ENCODE measurements at regions not wholly inside any gene's neighbourhood (a gene's known extent, or its start where the extent isn't known, plus 50 kb on each side); places are given as distances from the start of the nearest gene placed in this dataset.
"Not testable (repeated sequence)": the region's sequence is repeated elsewhere in the genome, so short reads cannot be mapped to it uniquely, and the experiment has no call there.

DNA sequence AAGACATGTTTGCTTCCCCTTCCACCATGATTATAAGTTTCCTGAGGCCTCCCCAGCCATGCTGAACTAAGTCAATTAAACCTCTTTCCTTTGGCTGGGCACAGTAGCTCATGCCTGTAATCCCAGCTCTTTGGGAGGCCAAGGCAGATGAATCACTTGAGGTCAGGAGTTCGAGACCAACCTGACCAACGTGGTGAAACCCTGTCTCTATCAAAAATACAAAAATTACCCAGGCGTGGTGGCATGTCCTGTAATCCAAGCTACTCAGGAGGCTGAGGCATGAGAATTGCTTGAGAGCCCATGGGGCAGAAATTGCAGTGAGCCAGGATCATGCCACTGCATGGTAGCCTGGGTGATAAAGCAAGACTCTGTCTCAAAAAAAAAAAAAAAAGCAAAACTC is 130.2 kb upstream of the CDKN3 start:
- not testable (repeated sequence) for DNase-seq

DNA sequence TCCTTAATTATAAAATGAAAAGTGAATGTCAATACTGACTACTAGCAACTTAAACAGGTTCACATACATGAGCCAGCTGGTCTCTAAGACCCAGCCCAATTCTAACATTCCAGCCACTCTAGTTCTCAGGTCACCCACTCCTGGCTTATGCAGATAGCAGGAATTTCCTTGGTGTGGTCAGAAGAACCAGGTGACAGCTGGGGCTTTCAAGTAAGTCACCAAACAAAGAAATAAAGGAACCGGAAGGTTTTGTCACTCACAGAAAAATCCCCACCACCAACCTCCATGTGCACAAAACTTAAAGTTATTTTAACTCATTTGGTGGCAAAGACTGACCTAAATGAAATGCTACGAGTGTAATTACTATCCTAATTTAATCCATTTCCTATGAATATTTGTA is 129.6 kb upstream of the CDKN3 start:
- DNase-seq, result no peak

DNA sequence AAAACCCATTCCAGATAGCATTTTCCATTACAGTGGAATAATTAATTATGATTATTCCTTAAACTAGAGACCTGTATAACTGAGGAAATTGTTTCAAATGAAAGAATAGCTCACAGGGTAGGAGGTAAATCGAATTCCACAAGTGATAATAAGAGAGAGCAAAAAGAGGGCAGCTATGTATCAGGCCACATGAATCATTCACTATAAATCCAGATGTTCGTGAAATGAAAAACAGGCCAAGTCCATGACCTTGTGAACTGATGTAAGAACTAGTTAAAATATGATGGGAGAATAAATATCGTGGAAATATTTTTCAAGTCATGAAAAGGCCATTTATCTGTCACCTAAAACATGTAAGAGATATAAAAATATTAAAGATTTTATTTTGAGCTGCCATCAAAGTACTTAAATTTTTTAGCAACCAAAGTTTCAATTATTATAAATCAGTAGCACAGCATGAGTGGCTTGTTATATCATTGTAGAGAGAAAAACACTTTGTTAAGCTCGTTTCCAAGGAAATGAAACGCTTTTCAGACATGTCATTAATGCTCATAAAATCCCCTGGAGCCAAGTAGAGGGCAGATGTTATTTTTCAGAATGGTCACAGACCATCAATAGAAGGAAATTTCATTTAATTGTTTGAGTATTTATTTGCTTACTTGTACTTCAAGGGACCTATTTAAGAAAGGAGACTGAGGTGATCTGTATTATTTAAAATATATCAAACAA is 120.6 kb upstream of the CDKN3 start:
- no peak for DNase-seq

DNA sequence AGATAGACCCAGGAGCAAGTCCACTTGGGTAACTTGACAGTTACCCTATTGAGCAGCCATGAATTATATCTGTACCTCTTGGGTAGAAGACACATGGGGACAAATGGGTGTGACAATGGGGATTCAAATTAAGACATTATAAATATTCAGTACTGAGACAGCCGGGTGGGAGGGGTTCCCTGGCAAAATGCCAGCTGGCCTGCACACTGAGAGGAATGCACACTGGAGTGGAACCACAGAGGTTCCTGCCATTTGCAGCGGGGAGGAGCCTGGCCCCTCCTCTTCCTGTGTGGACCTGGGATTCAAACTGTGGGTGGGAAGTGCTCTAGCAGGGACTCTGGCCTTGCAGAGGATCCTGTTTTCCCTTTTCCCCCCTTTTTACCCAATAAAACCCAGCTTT is 118.7 kb upstream of the CDKN3 start:
- no peak for DNase-seq

DNA sequence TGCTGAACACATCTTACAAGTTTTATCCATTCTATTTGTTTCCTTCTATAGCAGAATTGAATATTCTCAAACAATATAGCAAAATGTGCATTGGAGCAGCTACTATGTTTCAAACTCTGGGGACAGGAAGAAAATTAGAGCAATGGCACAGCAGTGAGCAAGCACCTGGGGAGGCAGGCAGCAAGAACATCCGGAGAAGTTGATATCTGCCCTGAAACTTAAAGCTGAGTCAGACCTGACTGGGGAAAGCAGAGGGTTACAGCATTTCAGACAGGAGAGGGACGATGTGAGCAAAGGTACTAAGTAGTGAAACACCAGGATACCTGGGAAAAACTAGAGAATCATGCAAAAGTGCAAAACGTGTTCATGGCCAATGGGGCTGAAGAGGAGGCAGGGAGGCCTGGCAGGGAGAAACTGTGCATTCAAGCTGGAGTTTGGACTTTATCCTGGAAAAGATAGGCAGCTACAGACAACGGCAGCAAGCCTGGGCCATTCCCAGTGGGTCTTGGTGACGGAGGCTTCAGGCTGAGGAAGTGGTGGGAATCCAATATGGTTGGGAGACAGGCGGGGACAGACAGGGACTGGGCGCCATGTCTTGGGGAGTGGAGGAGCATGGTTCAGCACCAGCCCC is 118.0 kb upstream of the CDKN3 start:
- DNase-seq, result no peak

DNA sequence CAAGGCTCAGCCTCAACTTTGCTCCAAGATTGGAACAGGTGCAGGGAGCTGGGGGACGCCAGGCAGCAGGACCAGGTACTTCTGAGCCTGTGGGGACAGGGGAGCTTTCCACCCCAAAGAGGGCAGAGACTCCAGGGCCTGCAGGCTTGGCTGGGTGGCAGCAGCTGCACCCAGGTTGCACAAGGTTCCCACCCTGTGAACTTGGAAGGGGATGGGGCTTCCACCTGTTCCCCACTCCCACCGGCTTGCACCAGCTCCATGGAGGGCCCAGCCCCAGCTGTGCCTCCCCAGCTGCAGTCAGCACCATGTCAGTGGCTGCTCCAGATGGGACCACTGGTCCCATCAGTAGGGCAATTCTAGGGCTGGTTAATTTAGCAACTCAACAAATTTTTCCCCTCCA is 114.0 kb upstream of the CDKN3 start:
- DNase-seq, result no peak

DNA sequence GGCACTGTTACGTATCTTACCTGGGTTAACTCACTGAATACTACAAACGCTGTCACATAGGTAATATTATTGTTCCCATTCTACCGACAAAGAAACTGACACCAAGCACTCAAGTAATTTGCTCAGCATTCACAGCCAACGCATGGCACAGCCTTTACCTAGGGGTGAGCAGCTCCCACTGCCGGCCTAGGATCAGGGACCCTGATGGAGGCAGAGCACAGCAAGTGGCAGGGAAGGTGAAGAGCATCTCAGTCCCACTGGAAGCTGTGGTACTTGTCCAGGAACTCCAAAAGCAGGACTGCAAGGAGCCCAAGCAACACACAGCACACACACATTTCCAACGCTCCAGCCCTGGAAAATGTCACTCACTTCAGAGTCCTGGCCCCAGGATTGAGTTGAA is 111.8 kb upstream of the CDKN3 start:
- DNase-seq, result no peak

DNA sequence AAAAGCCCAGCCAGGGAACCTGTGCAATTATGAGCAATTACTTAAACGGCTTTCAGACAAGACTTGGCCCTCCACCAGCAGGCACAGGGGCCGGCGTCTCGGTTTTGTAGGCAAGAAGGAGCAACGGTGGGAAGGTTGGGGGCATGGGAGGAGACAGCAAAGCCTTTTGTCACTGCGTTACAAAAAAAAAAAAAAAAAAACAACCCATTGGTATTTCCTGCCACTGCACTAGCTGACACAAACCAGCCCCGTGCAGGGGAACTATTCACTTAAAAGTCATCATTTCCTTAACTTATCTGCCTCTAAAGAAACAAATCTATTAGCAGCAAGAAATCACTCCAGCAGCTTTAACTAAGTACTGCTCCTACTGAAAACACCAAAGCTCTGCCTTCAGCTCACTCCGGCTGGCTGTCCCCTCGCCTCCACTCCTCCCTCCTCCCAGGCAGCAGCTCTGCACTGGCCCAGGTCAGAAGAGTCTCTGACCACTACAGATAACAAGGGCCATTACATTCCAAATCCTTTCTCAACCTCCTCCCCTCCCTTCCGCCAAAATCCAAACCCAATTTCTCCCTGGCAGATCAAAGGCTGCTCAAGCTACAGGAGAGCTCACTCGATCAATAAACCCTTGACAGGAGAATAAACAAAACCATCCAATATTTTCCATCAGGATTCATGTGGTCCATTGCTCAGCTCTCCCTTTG is 105.2 kb upstream of the CDKN3 start:
- DNase-seq, result no peak

DNA sequence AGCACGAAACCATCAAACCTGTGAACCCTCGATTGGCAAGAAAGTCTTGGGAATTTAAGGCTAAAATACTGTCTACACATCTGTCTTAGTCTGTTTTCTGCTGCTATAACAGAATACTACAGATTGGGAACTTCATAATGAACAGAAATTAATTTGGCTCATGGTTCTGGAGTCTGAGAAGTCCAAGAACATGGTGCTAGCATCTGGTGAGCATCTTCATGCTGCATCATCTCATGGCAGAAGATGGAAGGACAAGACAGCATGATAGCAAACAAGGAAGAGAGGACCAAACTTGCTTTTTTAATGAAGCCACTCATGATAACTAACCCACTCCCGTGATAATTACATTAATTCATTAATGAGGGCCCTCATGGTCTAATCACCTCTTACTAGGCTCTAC is 102.0 kb upstream of the CDKN3 start:
- no peak for DNase-seq

DNA sequence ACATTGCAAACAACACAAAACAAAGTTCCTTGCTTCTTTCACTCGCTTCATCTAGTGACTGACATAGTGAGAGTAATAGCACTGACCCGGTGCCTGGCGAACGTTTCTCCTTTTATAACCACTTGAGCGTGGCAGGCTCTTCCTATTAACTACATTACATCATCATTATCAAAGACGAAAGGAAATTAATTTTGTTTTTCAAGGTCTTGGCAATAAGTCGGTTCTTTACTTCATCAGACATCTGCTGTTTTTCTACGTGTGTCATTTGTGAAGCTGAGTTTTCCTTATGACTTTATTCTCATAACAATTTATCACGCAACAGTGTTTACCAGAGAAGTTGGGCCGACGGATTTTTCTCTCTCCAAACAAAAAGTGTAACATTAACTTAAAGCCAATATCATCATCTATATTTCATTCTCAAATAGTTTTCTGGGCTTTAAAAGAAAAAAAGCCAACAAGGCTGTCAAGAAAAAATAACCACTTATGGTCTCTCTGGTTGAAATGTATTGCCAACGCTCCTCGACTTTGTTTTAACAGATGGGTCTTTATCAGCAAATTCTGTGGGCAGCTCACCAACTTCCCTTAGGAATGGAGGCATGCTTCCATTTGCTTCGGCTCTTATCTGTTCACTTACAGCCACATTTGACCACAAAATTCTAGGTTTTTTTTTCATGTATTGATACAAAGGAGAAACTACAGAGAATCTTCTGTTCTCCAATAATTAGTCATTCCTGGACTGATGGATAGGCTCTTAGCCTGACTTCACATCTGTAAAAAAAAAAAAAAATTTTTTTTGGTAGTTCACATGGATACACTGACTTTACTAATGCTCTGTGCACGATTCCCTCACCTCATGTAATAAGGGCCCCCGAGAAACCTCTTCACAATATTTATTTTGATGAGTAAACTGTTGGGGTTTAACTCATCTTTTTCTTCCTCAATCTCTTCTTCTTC is 97.1 kb upstream of the CDKN3 start:
- DNase-seq, result no peak

DNA sequence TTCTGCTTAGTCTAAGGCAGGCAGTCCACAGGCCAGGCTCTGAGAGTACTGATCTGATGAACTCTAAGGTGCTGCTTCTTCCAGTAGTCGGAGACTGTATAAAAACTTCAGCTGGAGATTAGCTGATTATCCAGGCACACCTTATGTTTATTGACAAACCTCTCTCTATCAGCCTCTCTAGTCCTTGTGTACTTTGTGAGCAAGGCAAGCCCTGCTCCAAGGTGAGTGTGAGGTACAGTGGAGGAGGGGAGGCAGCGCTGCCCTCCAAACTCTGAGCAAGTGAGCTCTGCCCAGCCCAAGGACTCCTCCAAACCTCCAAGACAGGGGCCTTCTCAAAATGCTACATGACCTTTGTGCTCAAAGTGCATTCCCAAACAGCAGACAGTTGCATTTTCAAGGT is 95.9 kb upstream of the CDKN3 start:
- no peak for DNase-seq

DNA sequence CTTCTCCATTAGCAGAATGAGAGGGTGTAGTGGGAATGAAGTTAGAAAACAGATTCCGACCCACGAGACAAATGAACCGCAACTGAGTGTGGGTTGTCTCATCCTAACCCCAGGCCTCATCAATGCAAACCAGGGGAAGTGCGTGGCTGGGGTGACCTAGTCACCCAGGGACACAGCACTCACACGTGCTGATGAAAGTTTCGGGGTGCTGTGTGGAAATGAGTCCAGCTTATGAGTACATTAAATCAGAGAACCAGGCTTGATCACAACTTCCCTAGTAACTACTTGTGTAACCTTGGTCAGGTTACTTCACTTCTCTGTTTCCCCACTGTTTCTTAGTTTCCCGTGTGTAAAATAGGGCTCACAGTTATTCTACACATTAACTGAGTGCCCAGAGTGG is 95.4 kb upstream of the CDKN3 start:
- no peak for DNase-seq

DNA sequence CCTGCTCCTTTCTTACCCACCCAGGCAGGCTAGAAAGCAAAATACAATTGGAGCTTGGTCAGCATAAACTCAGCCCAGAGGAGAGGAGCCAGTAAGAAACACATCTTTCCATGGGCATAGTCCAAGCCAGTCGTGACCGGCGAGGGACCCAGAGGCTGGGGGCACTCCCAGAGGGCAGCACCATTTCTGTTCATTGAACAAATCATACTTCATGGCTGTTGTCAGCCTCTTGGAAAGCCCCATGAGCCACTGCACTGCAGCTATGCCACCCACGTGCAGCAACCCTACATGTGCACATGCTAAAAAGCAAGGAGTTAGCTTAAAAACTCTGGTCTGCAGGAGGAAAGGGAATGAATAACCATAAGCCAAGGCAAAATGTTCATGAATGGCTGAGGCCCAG is 90.0 kb upstream of the CDKN3 start:
- DNase-seq, result no peak

DNA sequence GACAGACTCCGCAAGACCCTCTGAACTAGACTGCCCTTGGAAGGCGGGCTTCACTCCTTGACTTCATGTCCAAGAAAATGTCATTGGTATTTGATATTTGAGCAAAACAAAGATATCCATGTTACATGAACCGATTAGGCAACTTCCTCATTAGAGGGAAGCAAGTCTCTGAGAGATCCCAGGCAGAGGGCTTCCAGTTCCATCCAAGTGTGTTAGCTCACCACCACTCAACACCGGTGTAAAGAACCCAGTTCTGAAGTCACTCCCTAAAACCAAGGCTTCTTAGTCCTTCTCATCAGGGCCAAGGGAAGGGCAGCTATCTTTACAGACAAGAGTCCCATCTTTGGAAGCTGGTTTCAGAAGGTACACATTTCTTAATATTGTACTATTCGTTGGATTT is 87.2 kb upstream of the CDKN3 start:
- no peak for DNase-seq

DNA sequence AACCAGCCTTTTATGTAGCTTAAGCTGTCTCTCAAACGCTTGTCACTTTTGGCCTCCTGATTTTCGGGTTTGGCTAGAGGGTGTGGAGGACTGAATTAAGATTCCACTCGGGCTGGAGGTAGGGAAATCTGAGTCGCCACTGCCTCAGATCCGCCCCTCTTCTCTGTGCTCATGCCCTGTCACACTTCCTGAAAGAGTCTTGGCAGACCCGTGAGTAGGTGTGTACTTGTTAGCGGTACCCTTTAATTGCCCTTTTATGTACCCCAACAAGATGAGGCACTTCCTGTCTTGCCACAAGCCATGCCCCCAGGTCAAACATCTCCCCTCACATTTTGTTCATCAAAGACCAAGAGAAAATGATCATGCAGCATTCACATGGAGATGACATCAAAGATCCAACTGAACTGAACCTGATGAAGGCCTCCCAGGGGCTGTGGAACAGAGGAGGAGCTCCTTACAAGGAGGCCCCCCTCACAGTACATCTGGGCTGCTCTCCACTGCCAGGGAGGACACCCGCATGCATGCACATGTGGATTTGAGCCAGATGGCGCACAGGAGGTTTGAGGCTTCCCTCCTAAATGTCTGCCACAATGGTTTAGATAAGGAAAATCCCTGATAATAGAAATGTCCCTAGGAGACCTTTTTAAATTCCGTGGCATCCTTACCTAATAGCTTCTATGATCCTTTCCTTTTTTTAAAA is 86.5 kb upstream of the CDKN3 start:
- no peak for DNase-seq

DNA sequence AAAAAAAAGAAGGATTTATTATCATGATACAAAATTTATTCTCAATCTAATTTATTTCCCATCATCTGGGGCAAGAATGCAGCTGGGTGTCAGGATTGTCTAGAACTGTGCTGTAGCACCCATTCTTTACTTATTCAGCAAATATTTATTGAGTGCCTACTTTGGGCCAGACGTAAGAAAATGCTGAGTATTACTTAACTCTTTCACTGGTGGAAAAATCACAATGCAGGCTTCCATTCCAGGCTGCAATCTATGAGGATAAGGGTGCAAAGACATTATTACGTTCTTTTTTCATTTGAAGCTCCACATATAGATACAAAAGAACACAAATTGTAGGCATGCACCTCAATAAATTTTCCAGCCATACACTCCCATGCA is 86.0 kb upstream of the CDKN3 start:
- DNase-seq, result no peak

DNA sequence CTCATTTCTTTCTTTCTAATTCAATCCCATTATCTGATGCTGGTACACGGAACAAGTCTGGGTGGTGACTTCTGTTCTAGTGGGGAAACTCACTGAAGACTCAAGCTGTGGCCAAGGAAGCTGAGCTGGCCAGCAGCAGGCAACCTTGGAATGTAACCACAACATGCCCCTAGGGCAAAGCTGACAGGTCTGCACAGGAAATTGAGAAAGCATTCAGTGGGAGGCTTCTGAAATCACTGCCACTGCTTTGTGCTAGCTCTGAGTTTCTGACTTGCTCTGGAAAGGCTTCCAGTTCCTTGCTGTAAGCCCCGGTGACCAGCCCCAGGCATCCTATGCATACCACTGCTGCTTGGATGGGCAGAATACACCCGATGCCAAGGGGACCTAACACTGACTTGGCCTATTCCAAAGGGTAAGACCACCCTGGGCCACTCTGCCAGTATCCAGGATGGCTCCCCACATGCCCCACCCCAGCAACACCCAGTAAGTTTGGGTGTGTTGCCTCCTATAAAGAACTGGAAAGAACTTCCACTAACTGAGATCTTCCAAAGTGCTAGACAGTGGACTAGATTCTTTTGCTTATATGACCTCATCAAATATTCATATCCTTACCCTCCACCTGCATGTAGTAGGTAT is 84.5 kb upstream of the CDKN3 start:
- DNase-seq, result no peak

DNA sequence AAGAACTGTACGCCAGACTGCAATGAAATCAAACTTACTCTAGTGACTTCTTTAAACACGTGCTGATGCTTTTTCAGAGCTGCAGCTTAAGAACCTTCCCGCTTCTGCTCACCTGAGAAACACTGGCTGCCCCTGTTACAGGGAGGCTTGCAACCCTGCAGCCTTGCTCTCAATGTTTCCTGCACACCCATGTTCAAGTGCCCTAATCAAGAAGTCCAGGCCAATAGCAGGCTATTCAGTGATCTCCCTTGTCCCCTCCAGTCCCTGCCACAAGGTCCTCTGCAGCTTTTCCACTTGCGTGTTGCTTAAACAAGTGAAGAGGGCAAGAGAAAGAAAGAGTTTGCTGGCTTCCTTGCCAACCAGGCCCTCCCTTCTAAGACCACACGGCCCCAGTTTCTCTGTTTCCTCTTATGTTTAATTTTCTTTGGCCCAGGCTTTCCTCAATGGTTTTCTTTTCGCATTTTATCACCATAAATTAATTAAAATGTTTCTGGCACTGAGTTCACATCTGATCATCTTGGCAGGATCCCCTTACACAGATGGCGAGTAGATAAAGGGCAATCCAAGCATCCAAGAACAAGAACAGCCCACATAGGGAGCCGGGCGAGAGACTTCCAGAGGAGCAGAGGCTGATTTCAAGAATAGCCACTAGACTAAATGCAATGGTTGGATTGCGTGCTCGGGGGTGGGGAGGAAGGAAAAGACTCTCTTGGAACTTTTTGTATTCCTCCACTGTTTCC is 82.3 kb upstream of the CDKN3 start:
- DNase-seq, result no peak

DNA sequence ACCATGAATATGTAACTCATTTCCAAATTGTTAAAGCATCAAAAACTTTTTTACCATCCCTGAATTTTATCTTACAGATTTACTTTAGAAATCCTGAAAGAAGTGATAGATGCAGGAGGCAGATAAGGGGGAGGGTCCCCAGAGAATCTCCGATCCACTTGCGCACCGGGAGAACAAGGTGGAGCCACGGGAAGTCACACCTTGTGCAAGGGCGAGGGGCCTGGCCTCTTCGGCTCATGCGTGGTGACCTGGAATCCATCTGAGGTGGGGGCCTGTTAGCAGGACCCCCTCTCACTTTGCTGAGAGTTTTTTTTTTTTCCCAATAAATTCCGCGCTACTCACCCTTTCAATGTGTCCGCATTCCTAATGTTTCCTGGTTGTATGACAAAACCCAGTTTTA is 80.2 kb upstream of the CDKN3 start:
- DNase-seq, result no peak

DNA sequence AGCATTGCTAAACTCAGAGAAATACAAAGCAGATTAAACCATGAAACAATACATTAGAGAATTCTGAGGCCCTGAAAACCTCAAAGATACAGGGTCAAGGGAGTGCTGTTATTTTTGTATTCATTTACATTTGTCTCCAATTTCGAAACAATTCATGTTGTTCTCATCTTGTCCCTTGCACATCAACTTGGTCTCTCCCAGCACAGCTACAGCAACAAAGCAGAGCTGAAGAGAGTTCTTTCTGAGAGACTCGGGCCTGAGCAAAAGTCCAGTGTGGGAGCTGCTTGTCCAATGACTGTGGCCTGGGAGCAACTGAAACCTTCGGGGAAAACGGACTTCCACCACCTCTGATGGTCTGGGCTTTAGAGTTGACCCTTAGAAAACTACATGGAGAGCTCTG is 79.4 kb upstream of the CDKN3 start:
- no peak for DNase-seq

DNA sequence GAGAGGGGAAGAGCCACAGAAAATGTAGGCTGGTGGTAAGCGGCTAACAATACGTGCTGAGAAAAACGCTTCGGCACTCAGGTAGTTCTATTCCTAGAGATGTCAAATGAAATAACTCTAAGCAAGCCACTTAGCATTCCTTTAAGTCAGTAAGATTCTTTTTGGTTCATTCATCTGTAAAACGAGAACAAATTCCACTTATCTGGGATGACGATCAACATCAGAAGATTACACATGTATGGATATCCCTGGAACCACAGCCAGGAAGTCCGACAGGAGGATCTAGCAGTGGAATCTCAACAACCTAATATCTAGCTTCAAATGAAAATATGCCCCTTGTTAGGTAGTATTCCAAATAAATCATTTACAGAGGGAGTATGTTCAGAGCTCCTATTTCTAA is 74.6 kb upstream of the CDKN3 start:
- DNase-seq, result no peak
